NCI-H1105 (cell line): ENCODE measurements at regions not wholly inside any gene's neighbourhood (a gene's known extent, or its start where the extent isn't known, plus 50 kb on each side); places are given as distances from the start of the nearest gene placed in this dataset.

ENCODE experiments used
- DNase-seq: peaks from one replicate; lab custom pipeline; 2025; lab: John Stamatoyannopoulos, UW

DNA sequence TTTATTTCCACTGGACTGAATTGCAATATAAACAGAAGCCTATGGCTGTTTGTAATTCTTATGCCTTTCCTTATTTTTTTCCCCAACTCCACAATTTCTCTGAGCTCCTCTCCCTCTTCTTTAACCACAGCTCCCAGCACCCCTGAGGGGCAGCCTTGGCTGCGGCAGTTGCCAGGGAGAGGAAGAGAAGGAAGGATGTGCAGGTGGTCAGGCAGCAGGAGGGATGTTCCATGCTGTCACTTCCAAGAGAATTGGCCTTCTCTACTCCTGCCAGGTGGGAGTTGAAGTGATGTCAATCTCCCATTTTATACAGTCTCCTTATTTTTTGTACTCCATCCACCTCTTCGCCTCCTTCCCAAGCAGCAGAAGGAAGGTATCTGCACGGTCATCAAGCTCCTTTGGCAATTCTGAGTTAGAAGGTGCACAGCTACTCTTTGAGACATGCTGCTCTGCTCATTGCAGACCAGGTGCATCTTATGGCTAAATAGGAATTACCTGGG, 343.3 kb upstream of the RPS6KA3 start:
- DNase-seq = no peak

DNA sequence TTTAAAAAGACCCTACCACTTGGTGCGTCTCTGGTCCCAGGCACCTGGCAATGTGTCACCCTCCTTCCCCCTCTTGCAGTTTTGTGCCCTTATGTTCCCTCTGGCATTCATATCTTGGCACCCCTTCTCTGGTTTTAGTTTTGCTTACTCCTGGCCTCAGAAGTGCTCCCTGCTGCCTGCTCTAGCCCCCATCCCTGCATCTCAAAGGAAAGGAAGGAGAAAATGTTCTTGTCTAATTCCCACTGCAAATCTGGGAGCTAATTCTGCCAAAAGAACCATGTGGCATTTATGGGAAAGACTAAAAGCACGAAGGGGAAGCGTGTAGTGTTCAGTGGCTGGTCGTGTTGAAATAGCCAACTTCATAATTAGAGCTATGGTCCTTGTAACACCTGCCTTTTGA, 340.1 kb upstream of the RPS6KA3 start:
- no peak for DNase-seq

DNA sequence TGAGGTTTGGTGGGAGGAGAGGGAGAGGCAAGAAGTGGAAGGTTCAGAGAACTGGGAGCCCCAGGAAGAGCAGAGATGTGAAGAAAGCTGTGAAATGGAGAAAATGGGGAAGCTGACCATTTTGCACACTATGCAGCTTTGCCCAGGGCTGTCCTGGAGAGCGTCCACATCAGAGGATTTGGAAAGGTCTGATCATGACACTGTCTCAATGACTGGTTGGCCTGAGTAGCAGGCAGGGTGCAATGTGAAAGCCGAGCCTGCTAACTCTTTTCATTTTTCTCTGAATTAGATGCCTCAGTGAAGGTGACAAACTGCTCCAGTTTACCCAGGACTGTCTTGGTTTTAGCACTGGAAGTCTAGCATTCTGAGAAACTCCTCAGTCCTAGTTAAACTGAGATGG, 330.1 kb upstream of the RPS6KA3 start:
- DNase-seq = no peak

DNA sequence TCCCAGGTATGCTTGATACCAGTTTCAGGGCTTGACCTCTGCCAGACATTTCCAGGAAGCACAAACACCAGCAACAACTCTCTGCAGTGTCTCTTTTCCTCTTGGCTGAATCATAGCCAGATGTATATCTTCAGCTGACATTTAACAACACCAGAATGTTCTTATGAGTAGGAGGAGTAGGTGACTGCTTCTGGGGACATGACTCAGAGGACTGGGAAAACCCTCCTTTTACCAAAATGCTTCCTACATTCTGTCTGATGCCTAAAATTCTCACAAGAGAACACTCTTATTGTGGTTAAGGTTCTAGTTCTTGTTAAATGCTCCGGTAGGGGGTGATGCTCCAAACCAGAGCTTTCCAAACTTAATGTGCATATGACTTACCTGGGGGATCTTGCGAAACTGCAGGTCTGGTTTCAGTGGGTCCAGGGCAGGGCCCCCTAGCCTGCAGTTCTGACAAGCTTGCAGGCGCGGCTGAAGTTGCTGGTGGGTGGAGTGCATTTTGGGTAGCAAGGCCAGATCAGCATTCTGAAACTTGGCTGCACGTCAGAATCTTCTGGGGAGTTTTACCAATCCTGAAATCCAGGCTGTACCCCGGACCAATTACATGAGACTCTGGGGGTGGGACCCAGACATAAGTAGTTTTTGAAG, 329.3 kb upstream of the RPS6KA3 start:
- DNase-seq = no peak

DNA sequence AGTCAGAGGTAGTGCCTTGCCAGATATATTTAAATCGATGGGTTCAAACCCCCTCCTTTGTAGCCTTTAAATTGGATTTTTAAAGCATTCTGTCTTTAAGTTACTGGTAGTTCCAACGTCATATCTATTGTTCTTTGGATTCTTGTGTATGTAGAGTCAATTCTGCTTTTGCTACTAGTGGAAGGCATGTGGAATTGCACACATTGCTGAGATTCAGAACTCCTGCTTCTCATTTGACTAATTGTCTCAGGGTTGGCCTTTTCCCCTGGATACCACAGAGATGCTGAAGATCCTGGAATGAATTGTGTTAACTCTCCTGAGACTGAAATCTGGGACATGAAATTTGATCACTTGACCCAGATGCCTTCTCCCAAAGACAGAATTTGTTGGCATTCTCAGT, 328.3 kb upstream of the RPS6KA3 start:
- no peak for DNase-seq

DNA sequence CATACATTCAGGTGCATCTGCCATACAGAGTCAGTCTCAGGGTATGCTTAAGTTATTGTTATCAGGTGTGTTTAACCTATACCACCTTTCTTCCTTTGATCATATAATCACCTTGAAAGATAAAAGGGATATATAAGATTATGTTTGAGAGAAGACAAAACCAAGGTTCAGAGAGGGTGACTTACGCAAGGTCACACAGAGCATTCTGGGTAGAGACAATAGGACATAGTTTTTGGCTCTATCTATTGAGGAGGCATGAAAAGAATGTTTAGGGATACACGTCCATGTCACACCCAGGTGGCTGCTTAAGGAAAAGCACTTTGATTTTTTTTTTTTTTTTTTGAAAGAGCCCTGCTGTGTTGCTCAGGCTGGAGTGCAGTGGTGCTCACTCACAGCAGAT, 327.1 kb upstream of the RPS6KA3 start:
- DNase-seq = no peak

DNA sequence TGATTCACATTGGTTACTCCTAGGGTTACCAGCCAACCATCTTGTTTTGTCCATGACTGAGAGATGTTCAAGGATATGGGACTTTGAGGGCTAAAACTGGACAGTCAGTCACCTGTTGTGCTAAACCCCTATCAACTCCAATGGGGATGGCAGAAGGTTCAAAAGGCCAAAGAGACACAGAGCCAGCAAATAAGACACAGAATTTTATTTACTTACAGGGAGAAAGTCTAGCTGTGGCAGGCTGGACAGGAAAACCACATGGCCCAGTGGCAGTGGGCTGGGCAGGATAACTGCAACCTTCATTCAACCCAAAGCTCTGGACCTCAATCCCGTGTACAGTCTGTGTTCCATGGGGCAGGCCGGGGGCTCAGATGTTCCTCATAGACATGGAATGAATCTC, 326.7 kb upstream of the RPS6KA3 start:
- DNase-seq = no peak

DNA sequence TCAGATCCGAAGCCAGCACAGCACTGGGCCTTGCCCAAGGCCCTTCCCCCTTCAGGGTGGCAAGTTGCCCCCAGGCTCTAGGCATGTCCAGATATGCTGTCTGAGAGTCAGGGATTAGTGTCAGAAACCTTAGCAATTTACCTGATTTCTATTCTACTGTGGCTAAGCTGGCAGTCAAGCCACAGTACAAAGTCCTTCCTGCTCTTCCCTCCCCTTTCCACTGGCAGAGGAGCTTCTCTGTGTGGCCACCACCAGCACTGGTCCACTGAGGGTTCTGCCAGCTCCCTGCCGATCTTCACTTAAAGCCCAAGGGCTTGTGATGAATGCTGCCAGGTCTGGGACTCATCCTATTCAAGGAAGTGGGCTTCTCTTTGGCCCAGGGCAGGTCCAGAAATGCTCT, 324.5 kb upstream of the RPS6KA3 start:
- DNase-seq = no peak

DNA sequence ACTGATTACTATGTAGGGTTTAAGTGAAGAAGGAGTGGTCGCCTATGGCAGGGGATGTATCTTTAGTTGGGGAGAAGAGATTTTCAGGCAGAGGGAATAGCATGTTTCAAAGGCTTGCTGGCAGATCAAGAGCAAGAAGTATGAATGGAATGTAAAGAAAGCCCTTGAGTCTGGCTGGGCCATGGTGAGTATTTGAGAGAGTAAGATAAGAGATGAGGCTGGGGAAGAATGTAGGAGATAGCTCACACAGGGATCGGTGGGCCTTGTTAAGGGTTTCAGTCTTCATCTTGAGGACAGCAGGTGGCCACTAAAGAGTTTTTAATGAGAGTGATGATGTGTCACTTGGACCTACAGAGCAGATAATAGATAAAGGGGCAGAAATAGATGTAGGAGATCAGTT, 319.1 kb upstream of the RPS6KA3 start:
- DNase-seq = no peak

DNA sequence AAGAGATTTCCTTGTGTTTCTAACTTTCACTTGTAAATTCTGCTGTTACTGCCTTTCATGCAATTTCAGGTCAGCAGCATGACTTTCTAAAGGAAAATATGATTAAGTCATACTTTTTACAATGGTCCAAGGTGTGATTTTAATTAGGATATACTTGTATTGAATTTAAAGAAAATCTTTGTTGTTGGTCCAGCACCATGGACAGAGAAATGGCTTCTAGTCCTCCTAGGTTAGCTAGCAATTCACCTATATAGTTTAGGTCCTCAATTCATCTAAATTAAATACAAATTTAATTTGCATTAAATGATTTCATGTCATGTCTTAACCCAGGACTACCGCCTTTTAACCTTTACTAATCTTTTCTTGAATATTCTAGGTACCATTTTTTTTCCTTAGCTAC, 304.9 kb upstream of the RPS6KA3 start:
- no peak for DNase-seq

DNA sequence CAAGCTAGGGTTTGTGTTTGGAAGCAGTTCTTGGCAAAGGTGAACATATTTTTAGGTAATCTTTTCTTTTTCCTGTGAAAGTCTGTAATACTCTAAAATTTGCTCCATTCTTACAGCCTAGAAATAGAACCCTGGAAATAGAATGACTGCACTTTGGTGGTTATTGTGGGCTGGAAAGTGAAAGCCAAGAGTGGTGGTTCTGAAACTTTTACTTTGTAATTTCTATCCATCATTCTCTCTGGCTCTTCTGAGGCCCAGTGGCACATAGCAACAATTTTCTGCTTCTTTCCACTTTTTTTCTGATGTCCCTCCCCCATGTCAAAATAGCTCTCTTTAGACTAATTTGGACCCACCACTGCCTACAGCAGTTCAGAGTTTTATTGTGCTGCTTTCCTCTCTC, 300.4 kb upstream of the RPS6KA3 start:
- DNase-seq = no peak

DNA sequence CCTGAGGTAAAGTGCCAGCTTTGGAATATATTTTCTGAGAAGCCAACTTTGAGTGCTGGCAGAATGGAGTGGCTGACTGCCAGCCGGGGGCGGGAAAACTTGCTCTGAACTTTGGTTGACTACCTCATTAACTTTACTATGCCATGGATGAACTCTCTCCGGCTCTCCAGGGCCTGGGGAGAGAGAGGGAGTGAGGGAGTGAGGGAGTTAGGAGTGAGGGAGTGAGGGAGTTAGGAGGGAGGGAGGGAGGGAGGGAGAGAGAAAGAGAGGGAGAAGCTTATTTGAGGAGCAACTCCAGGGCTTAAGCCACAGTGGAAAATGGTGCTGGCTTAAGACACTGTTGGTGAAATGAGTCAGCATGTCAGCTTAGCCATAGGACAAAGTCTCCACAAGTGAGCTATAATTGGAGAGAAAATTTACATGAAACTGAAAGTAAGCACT, 280.9 kb upstream of the RPS6KA3 start:
- no peak for DNase-seq

DNA sequence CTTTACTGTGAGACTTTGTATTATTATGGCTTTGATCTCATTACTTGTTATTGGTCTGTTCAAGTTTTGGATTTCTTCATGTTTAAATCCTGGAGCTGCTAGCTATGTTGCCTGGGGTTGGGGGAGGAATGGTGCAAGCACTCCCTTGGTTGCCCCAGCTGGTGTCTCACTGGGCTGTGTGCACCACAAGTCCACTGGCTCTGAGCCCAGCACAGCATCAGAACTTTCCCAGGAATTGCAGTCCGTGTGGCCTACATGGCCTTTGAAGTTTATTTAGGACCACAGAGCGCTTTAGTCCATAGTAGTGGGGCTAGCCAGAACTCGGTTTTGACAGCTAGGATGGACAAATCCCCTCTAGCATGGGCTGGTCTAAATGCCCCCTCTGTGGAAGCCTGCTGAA, 278.8 kb upstream of the RPS6KA3 start:
- no peak for DNase-seq

DNA sequence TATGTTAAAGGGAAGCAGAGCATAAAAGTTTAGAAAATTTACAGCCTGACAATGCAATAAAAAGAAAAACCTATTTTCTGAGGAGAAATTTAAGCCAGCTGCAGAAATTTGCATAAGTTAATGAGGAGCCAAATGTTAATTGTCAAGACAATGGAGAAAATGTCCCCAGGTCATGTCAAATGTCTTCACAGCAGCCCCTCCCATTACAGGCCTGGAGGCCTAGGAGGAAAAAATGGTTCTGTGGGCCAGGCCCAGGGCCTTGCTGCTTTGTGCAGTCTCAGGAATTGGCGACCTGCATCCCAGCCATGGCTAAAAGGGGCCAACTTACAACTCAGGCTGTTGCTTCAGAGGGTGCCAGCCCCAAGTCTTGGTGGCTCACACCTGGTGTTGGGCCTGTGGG, 275.4 kb upstream of the RPS6KA3 start:
- DNase-seq = no peak

DNA sequence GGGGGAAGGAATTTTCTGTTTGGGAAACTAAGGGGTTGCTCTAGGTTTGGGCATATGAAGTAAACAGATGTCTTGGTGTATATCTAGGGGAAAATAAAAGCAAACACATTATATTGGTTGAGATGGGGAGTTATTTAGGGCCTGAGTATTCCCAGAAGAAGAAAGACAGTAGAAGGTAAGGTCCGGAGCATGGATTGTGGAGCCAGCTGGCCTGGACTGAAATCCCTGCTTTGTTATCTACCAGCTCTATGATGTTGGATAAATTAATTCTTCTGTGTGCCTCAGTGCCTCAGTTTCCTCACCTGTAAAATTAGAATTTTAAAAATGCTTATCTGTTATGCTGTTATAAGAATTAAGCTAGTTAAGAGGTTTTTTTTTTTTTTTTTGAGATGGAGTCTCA, 272.3 kb upstream of the RPS6KA3 start:
- DNase-seq = no peak

DNA sequence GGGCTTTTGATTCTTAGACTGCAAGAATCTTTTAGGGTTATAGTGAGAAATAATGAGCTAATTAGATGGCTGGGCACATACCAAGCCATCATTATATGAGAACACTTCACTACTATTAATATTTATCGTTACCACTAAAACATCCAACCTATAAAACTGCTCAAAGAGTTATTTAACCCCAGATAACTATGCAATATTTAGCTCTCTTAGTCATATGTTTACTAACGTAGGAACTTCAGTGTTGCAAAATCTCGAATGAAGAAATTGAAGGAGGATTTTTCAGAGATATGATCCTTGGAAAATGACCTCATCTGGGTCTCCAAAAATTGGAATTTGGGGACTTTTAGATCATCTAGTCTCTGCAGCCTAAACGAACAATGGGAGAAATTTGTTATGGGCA, 265.0 kb upstream of the RPS6KA3 start:
- no peak for DNase-seq

DNA sequence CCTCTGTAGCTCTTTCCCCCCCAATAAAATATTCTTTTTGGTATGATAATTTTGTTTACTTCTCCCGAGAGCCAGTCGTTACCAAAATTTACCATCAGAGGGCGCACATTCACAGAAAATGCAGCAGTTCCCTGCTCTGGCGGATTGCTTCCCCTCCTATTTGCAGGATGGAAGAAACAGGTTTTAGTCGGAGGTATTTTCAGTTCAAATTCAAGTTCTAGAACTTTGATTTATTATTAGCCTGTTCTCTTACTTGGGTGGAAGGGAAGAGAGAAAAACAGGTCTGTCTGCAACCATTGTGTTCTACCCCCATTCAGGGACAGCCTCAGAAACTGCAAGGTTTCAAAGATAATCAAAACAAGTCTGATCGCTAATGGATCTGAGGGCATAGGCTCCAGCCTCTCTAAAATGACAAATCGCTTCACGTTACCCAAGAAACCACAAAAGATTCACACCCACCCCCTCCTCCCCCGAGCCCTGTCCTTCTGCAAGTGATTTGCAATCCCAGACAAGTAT, 263.8 kb upstream of the RPS6KA3 start:
- peak; percentile 20 for DNase-seq

DNA sequence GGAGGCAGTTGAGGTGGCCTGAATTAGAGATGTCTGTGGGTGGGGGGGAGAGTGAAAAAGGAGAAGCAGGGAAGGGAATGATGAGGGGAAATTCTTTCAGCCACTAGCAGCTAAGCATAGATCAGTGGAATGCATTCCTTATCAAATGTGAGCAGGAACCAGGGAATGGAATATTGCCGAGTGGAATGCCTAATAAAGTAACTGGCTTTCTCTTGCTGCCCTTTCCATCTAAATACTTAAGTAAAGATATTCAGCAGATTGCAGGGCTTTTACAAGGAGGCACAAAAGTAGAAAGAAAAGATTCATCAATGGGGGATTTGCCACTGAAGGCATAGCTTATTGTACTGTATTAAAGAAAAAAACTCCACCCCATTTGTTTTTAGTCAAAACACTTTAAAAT, 263.0 kb upstream of the RPS6KA3 start:
- DNase-seq = no peak

DNA sequence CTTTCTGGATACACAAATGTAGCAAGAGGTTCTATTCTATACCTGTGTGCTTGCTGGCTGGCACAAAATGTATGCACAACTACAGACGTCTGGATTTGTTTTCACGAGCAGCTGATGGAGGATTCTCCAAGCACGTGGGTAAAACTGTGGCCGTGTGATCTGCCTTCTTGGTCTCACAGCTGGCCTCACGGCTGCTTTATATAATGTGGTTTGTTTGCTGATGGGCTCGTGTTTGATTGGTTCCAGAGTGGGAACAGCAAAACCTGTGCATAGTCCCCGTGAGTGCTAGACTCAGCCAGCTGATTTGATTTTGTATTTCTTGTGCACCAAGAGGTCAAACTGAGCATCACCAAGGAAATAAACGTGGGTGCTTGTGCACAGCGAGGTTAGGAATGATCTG, 262.6 kb upstream of the RPS6KA3 start:
- DNase-seq = no peak

DNA sequence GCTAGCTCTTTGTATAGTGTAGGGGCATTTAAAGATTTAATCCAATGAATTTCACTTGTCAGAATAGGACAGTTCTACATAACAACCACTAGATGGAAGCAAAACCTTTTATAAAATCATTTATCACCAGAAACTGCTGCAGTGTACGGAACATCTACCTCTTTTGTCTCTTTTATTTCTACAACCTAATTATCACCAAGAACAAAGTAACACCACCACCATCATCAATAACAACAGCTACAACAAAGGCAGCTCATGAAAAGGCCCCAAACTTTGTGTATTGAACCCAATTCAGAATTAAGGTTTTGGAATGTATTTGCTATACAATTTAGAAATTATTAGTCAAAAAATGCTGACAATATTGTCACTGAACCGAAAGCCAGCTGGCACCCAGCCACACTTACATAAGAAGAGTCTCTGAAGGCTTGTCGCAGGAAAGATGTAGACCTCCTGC, 260.9 kb upstream of the RPS6KA3 start:
- peak; percentile 62 for DNase-seq

DNA sequence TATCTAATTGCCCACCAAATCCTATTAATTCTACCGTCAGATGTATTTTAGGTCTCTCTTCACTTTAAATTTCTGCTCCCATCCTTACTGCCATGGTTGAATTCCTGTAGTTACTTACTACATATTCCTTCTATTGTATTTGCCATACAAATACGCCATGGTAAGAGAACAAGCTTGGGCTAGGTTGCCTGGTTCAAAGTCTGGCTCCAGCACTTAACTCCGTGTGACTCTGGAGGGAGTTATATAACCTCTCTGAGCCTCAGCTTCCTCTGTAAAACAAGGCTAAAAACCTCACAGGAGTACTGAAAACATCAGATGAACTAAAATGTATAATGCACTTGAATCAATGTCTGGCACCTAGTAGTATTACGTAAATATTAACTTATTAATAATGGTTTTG, 260.3 kb upstream of the RPS6KA3 start:
- no peak for DNase-seq

DNA sequence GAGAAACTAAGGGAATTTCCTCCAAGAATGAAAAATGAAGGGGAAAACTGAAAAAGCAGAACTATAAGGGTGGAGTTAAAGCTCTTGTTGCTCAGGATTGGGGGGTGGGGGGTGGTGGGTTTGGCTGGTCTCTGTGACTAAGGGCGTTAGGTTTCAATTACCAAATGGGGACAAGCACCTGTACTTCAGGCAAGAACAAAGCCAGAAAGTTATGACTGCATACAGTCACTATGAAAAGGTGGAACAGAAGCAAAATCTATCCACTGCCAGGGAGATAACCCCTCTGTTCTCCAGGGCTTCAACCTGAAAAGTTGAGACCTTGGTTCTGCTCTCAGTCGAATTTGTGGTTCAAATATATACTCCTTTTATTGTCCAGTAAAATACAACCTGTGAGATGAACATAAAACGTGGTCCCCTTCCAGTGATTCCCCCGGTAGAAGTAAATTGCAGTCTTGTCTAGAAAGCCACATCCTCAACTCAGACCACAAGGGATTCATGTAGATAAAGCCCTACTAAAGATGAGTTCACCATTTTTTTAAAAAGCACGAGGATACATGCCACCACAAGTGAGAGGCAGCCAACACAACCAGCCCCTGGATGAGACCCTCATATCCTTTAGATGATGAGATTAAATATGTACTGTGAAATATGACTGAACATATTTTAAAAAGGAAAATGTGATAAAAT, 257.1 kb upstream of the RPS6KA3 start:
- no peak for DNase-seq

DNA sequence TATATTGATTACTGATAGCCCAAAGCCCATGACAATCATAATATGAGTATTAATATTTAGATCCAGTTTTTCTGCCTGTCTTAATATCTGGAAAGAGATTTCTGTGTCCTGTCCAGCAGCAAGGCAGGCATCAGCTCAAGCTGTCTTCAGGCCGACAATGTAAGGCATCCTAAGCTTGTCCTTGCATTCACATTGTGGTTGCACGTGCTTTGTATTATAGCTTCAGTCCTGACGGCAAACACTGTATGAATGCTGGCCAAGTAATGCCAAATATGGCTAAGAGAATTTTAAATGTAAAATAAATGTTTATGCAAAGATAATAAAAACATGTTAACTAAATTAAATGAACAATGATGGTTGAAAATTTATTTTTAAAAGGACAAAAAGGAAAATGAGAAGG, 255.7 kb upstream of the RPS6KA3 start:
- no peak for DNase-seq

DNA sequence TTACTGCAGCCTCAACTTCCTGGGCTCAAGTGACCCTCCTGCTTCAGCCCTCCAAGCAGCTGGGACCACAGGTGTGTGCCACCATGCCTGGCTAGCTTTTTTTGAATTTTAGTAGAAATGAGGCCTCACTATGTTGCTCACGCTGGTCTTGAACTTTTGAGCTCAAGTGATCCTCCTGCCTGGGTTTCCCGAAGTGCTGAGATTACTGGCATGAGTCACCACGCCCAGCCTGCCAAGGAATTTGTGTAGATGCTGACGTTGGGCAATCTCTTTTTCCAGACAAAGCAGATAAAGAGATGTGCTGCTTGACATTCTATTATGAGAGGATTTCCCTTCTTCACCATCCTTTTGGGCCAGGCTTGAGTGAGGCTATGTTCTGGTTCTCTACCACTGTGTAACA, 254.5 kb upstream of the RPS6KA3 start:
- DNase-seq = no peak
